GM18502 (cell line): ENCODE measurements at regions not wholly inside any gene's neighbourhood (a gene's known extent, or its start where the extent isn't known, plus 50 kb on each side); places are given as distances from the start of the nearest gene placed in this dataset.

Source experiments
- ATAC-seq: cut with Tn5 transposase; IDR thresholded peaks from one replicate; pipeline ENCODE4 v1.9.1; 2021; ENCODE audit warnings: mild to moderate bottlenecking; ENCODE audit not compliant: unreplicated experiment, poor library complexity

DNA sequence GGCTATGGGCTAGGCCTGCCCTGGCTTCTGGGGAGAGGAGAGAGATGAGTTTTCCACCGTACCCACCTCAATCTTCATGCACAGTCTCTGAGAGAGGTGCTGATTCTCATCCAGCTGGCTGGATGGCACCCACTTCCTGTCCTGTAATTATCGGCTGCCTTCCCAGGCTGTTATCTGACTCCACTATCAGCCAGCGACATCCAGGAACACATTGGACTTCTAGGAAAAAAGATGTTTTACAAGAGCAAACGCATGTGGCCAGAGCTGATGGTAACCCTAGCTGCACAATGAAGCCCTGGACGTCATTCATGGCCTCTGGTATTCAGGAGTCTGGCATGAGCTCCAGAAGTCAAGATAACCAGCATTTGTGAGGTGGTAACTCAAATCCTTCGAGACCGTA is 137.4 kb downstream of the EHF start:
- no peak for ATAC-seq

- ATAC-seq = no peak
These were observed 136.1 kb downstream of the EHF start for GRCh38 chr11:34757026-34757451.

DNA sequence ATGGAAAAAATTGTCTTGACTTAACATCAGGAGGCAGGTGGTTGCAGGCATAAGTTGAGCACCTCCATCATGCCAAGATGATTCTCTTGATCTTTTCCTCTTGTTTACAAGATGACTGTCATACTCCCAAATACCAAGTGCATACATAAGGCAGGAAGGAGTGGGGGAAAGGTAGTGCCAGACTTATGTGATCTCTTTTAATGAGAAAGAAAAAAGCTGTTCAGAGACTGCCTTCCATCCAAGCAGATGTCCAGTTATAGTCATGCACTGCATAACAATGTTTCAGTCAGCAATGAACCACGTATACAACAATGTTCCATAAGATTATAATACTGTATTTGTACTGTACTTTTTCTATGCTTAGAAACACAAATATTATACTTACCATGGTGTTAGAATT is 135.7 kb downstream of the EHF start:
- no peak for ATAC-seq

GRCh38 chr11:34755671-34756070 is 134.8 kb downstream of the EHF start:
- no peak for ATAC-seq

- no peak for ATAC-seq
These were observed 133.4 kb downstream of the EHF start for GRCh38 chr11:34754171-34754823.

DNA sequence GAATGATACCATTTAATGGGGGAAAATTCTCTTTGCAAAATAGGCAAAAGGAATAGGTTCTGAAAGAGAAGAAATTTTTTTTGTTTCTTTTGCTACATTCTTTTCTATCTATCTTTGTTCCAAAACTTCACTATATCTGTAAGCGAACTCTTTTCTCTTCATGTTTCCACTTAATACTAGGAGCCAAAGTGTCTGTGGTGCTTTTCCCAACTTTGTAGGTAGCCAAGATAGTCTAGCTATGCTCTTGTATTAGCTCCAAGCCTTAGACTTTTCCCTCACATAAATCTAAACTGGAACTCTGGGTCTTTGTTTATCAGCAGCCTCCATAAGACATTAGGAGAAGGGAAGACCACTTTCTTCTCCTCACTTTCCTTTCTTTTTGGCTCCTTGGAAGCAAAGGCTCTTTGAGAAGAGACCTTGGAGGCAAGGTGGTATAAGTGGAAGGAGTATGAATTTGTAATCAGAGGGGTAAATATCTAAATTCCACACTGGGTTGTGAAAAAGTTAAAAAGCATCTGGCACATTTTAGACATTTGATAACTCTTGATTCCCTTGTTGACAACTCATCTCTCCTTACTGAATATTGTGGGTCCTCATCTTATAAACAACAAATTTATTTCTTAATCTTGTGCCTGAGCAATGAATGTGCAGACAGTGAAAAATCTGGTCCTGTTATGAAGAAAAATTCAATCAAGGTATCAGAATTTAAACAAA is 130.0 kb downstream of the EHF start:
- ATAC-seq = no peak

DNA sequence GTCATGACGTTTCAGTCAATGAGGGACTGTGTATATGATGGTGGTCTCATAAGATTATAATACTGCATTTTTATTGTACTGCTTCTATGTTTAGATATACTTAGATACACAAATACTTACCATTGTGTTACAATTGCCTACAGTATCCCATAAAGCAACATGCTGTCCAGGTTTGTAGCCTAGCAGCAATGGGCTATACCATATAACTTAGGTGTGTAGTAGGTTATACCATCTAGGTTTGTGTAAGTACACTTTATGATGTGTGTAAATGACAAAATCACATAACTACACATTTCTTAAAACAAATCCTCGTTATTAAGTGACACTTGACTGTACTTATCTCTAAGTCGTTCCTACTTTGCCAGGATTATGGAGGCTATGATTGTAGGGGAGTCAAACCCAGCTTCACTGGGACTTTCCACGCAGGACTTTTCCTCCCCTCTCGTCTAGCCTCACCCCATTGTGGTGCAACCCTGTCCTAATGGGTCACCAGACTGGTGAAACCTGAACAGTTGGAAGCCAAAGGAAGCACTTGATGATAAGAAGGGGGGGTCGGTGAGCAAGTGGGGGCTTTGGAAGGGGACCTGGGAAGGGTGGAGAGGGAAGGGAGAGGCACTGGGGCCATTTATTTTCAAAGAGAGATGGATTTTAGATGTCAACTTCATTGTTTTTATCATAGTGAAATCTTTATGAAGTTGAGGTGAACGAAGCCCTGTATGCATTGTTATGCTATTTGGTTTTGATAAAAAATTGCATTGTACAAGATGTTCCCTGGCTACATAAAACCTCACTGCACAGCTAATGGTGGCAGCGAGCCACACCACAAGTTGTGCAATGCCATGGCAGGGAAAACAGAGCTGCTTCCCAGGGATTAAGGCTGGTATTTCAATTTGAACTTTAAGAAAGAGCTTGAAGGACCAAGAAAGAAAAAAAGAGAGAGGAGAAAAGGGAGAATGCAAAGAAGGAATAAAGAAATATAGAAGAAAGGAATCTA is 129.1 kb downstream of the EHF start:
- no peak for ATAC-seq

GRCh38 chr11:34748036-34748435 is 127.1 kb downstream of the EHF start:
- ATAC-seq = no peak

GRCh38 chr11:34747251-34747650 is 126.4 kb downstream of the EHF start:
- ATAC-seq = no peak

GRCh38 chr11:34745195-34745594 is 124.3 kb downstream of the EHF start:
- no peak for ATAC-seq

- no peak for ATAC-seq
These were observed 123.6 kb downstream of the EHF start for GRCh38 chr11:34744511-34744910.

- ATAC-seq = no peak
These were observed 117.3 kb downstream of the EHF start for GRCh38 chr11:34738237-34738636.

DNA sequence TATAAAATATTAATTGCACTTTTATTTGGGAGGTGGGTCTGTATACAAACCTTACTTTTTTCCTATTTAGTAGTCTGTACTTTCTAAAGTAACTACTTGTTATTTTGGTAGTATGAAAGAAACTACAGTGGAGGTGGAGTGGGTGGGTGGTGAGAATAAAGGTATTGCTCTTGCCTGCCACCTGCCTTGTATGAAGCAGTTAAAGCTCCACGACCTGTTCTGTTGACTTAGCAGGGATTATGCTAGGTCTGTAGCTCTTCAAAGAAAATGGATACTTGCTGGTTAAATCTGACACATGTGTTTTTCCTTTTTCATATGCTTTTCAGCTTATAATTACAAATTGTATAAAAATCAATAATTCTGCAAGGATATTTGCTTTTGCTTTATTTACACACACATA is 111.9 kb downstream of the EHF start:
- ATAC-seq = no peak

GRCh38 chr11:34731603-34732002 is 110.7 kb downstream of the EHF start:
- no peak for ATAC-seq

- no peak for ATAC-seq
These were observed 109.8 kb downstream of the EHF start for GRCh38 chr11:34730544-34731295.

- no peak for ATAC-seq
These were observed 107.7 kb downstream of the EHF start for GRCh38 chr11:34728609-34729008.

- ATAC-seq = no peak
These were observed 106.4 kb downstream of the EHF start for GRCh38 chr11:34727228-34727737.

- no peak for ATAC-seq
These were observed 104.1 kb downstream of the EHF start for GRCh38 chr11:34724973-34725372.

DNA sequence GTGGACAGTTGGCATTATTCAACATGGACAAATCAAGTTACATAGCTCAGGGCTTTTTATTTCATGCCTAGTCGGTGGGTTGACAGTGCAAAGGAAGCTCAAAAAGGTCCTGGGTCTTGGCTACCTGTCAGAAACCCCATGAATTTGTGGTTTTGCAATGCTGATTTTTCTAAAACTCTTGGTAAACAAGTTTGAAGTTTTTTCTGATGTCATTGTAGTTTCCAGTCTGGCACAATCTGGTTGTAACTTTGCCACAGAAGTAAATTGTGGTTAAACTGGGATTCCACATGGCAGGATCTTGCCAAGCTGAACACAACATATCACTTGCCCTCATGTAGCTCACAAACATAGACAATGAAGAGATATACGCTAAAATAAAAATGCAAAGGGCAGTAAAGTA is 100.8 kb downstream of the EHF start:
- no peak for ATAC-seq

GRCh38 chr11:34719303-34719848 is 98.5 kb downstream of the EHF start:
- no peak for ATAC-seq
